ENCODE measurements at regions not wholly inside any gene's neighbourhood (a gene's known extent, or its start where the extent isn't known, plus 50 kb on each side); places are given as distances from the start of the nearest gene placed in this dataset.

GRCh38 chr5:72641164-72641563 lies 134.0 kb upstream of the ZNF366 start:
- Histone ChIP-seq H2BK120ac (replicated peaks; ENCODE audit: low read depth, low read length) (no peak overlapping the region), H3K79me2 (ENCODE audit: control insufficient read depth in 1 of 2, insufficient read depth in 2 of 2, low read length in 2 of 2) (no peaks in the 10 kb centered on the region), H4K91ac (replicated peaks; ENCODE audit: insufficient read length, low read length) (no peak overlapping the region), H3K9ac (replicated peaks in 1 of 4; ENCODE audit: extremely low read depth in 1 of 4, low read depth in 3 of 4, low read length in 3 of 4) (no peak overlapping the region), H3K4me3 (ENCODE audit: extremely low read depth in 1 of 4, insufficient read depth in 2 of 4, low read depth in 3 of 4, low read length in 4 of 4) (no peak overlapping the region), H3K4me2 (ENCODE audit: insufficient read depth in 1 of 2, low read depth in 2 of 2, low read length in 2 of 2) (no peak overlapping the region), H3K27ac (ENCODE audit: low read depth, low read length) (no peak overlapping the region), H3K4ac (replicated peaks; ENCODE audit: insufficient read length, low read depth, low read length) (no peak overlapping the region), H4K8ac (ENCODE audit: extremely low read depth, insufficient read depth, low read length) (no peak overlapping the region), H3K23me2 (ENCODE audit: low read depth, low read length) (no peaks in the 10 kb centered on the region), H2BK5ac (ENCODE audit: low read depth, low read length) (no peak overlapping the region), H2BK15ac (ENCODE audit: low read length) (no peak overlapping the region), H4K20me1 (replicated peaks in 1 of 2; ENCODE audit: control insufficient read depth in 1 of 2, insufficient read depth in 2 of 2, low read length in 2 of 2) (no peaks in the 10 kb centered on the region), H2BK12ac (ENCODE audit: low read depth, low read length) (no peak overlapping the region), H3K14ac (ENCODE audit: insufficient read length) (no peak overlapping the region), H3K9me3 (ENCODE audit: insufficient read depth in 2 of 2, low read depth in 1 of 2, low read length in 1 of 2) (no peaks in the 10 kb centered on the region), H2BK20ac (ENCODE audit: low read length) (no peak overlapping the region), H3K18ac (ENCODE audit: extremely low read depth, low read length) (no peak overlapping the region), H3K4me1 (replicated peaks in 1 of 4; ENCODE audit: control insufficient read depth in 3 of 4, insufficient read depth in 4 of 4, low read length in 3 of 4) (no peaks in the 10 kb centered on the region), H3K27me3 (replicated peaks in 1 of 4; ENCODE audit: control insufficient read depth in 3 of 4, extremely low read depth in 1 of 4, insufficient read depth in 3 of 4, low read length in 3 of 4) (no peaks in the 10 kb centered on the region), H2AFZ (ENCODE audit: low read length) (no peak overlapping the region), H3K56ac (replicated peaks; ENCODE audit: insufficient read length, low read depth, low read length) (no peak overlapping the region), H2AK5ac (ENCODE audit: low read depth, low read length) (no peak overlapping the region), H3K23ac (ENCODE audit: insufficient read length) (no peak overlapping the region), H3K79me1 (ENCODE audit: low read depth, low read length) (no peaks in the 10 kb centered on the region), H3K36me3 (ENCODE audit: control insufficient read depth in 2 of 4, insufficient read depth in 4 of 4, low read length in 3 of 4) (no peaks in the 10 kb centered on the region), H4K5ac (ENCODE audit: insufficient read length, low read depth, low read length) (no peak overlapping the region)
- CTCF ChIA-PET (ENCODE audit: partially characterized antibody): no interaction called here
- WGBS, 2 experiments (ENCODE audit: extremely low coverage in 1 of 2, insufficient coverage in 1 of 2, insufficient read length in 1 of 2, insufficient replicate concordance in 2 of 2, low coverage in 1 of 2, low lambda C conversion rate in 2 of 2, missing lambda C conversion rate in 1 of 2): 96% methylated on average over 2 of the region's 2 CpGs; no CpG with 5 or more reads in 1 of the 2 experiments
- TF ChIP-seq CREB1 (IDR thresholded peaks at IDR 0.05) (no peak), SRF (IDR thresholded peaks at IDR 0.05; ENCODE audit: low read depth, low read length) (no peak), KDM1A (IDR thresholded peaks at IDR 0.05; ENCODE audit: borderline replicate concordance, low read length) (no peak), CHD2 (IDR thresholded peaks at IDR 0.05; ENCODE audit: low read length) (no peak)
- POLR2A ChIA-PET (ENCODE audit: partially characterized antibody): no interaction called here
- no peak for FAIRE-seq
- no peak for DNase-seq (ENCODE audit: low read depth in 1 of 2, low spot score in 2 of 2)

Data from H1 (cell line).